ENCODE measurements at regions not wholly inside any gene's neighbourhood (a gene's known extent, or its start where the extent isn't known, plus 50 kb on each side); places are given as distances from the start of the nearest gene placed in this dataset.

- no peak for DNase-seq
Measured at GRCh38 chr6:14711704-14712379, 534.0 kb upstream of the JARID2 start.

GRCh38 chr6:14713008-14713960 lies 532.6 kb upstream of the JARID2 start:
- DNase-seq, result no peak

- DNase-seq, result no peak
Measured at GRCh38 chr6:14713966-14714631, 531.8 kb upstream of the JARID2 start.

- no peak for DNase-seq
Measured at GRCh38 chr6:14715076-14715475, 530.8 kb upstream of the JARID2 start.

GRCh38 chr6:14716499-14717146 lies 529.2 kb upstream of the JARID2 start:
- no peak for DNase-seq

- DNase-seq, result no peak
Measured at GRCh38 chr6:14717307-14717706, 528.6 kb upstream of the JARID2 start.

- no peak for DNase-seq
Measured at GRCh38 chr6:14718861-14719260, 527.0 kb upstream of the JARID2 start.

- no peak for DNase-seq
Measured at GRCh38 chr6:14719270-14719669, 526.6 kb upstream of the JARID2 start.

- DNase-seq, result no peak
Measured at GRCh38 chr6:14720411-14721102, 525.3 kb upstream of the JARID2 start.

GRCh38 chr6:14721103-14721758 lies 524.6 kb upstream of the JARID2 start:
- no peak for DNase-seq

- DNase-seq, result no peak
Measured at GRCh38 chr6:14722001-14722562, 523.8 kb upstream of the JARID2 start.

GRCh38 chr6:14722704-14723103 lies 523.2 kb upstream of the JARID2 start:
- DNase-seq, result no peak

GRCh38 chr6:14723535-14724086 lies 522.3 kb upstream of the JARID2 start:
- DNase-seq, result no peak

- DNase-seq, result no peak
Measured at GRCh38 chr6:14724549-14724948, 521.3 kb upstream of the JARID2 start.

- DNase-seq, result no peak
Measured at GRCh38 chr6:14726816-14727493, 518.9 kb upstream of the JARID2 start.

- DNase-seq, result no peak
Measured at GRCh38 chr6:14727494-14728395, 518.1 kb upstream of the JARID2 start.

- no peak for DNase-seq
Measured at GRCh38 chr6:14728396-14729024, 517.4 kb upstream of the JARID2 start.

- DNase-seq, result no peak
Measured at GRCh38 chr6:14729129-14729871, 516.6 kb upstream of the JARID2 start.
